Upper lobe of left lung (tissue), 6 donors: ENCODE measurements at regions not wholly inside any gene's neighbourhood (a gene's known extent, or its start where the extent isn't known, plus 50 kb on each side); places are given as distances from the start of the nearest gene placed in this dataset.
"Not testable (repeated sequence)": the region's sequence is repeated elsewhere in the genome, so short reads cannot be mapped to it uniquely, and the experiment has no call there.

Source experiments
- ATAC-seq, 2 donors: fragments of 200-7000 bp; cut with Tn5 transposase; one replicate each; pipeline ENCODE4 v1.9.1; 2022; ENCODE audit warnings: mild to moderate bottlenecking in 2 of 2, moderate library complexity in 2 of 2; ENCODE audit not compliant: low FRiP score in 2 of 2
- DNase-seq, 2 donors: peaks; one replicate each; pipeline ENCODE4 v3.0.0-alpha.2; 2019 to 2020
- H3K27ac ChIP-seq, 4 donors: fragments of 200-600 bp; sonication (generic); one replicate each; pipeline ENCODE4 v1.5.1; 2016 to 2019
- H3K27me3 ChIP-seq, 4 donors: fragments of 200-600 bp; sonication (generic); one replicate each; pipeline ENCODE4 v1.5.1; 2017 to 2019
- H3K36me3 ChIP-seq, 4 donors: fragments of 200-600 bp; sonication (generic); one replicate each; pipeline ENCODE4 v1.5.1; 2016 to 2019
- H3K4me1 ChIP-seq, 4 donors: fragments of 200-600 bp; sonication (generic); one replicate each; pipeline ENCODE4 v1.5.1; 2018 to 2019
- H3K4me3 ChIP-seq, 4 donors: fragments of 200-600 bp; sonication (generic); one replicate each; pipeline ENCODE4 v1.5.1; 2017 to 2019; ENCODE audit warnings: mild to moderate bottlenecking in 2 of 4, moderate library complexity in 1 of 4
- H3K9me3 ChIP-seq, 4 donors: fragments of 200-600 bp; sonication (generic); one replicate each; pipeline ENCODE4 v1.5.1; 2018 to 2019
- CTCF ChIP-seq, 6 experiments: fragments of 450-650 bp in 4 of 6; fragments of 200-600 bp in 2 of 6; sonication (generic) in 2 of 6; IDR thresholded peaks; one replicate each; pipeline ENCODE4 v1.5.1; 2016 to 2019; ENCODE audit warnings: antibody characterized with exemption in 6 of 6
- EP300 ChIP-seq, 4 donors: sonication (generic); formaldehyde crosslinking; IDR thresholded peaks; one replicate each; pipeline ENCODE4 v1.5.1; 2017; ENCODE audit warnings: antibody characterized with exemption in 4 of 4, control low read depth in 2 of 4
- POLR2A ChIP-seq, 4 donors: fragments of 450-650 bp; IDR thresholded peaks; one replicate each; pipeline ENCODE4 v1.5.1; 2016 to 2017; ENCODE audit warnings: antibody characterized with exemption in 4 of 4, mild to moderate bottlenecking in 2 of 4
- POLR2AphosphoS5 ChIP-seq, 2 donors: sonication (generic); formaldehyde crosslinking; IDR thresholded peaks; one replicate each; pipeline ENCODE4 v1.5.1; 2017; ENCODE audit warnings: antibody characterized with exemption in 2 of 2
- WGBS, 2 donors: methylation state at CpG; one replicate each; pipeline ENCODE4 v1.1.5; 2017 to 2018; 5-methylcytosine and 5-hydroxymethylcytosine counted together
- donor health status: DM: no; HTN: no; CAD: no; lungs with moderate emphysema.
- donor health status: DM: no; HTN: yes; CAD: no; lungs with severe emphysema.

GRCh38 chr2:7437141-7437540 is 519.9 kb downstream of the RNF144A start:
- Histone ChIP-seq H3K27me3 (no peaks in the 10 kb centered on the region), H3K4me3 (no peak overlapping the region), H3K36me3 (no peaks in the 10 kb centered on the region), H3K4me1 (no peaks in the 10 kb centered on the region), H3K27ac (no peak overlapping the region), H3K9me3 (no peaks in the 10 kb centered on the region)
- no peak for TF ChIP-seq POLR2AphosphoS5 (IDR thresholded peaks at IDR 0.05)
- TF ChIP-seq EP300 (IDR thresholded peaks at IDR 0.05) = no peak
- TF ChIP-seq POLR2A (IDR thresholded peaks at IDR 0.05) = no peak
- no peak for TF ChIP-seq CTCF (IDR thresholded peaks at IDR 0.05)
- ATAC-seq (no peak), DNase-seq (no peak)

GRCh38 chr2:7437716-7438632 is 520.8 kb downstream of the RNF144A start:
- TF ChIP-seq EP300 (IDR thresholded peaks at IDR 0.05) (no peak), POLR2A (IDR thresholded peaks at IDR 0.05) (no peak), POLR2AphosphoS5 (IDR thresholded peaks at IDR 0.05) (no peak), CTCF (IDR thresholded peaks at IDR 0.05) (no peak)

DNA sequence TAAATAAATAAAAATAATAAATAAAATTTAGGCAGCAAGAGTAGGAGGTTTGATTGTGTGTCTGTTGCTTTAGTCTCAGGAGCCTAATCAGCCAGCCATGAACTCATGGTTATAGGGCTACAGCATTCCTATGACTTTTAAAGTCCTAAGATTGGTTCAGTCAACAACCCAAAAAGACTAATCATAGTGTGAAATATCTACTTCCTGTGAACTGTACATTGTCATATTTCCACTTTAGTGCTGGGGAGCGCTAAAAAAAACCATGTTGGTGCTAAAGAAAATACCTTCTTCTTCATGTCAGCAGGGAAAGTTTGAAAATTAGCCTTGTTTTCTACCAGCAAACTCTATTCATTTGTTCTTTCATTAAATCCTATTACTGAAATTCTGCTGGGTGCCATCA is 521.6 kb downstream of the RNF144A start:
- ATAC-seq = no peak
- H3K27ac ChIP-seq = no peak overlapping the region
- no peaks in the 10 kb centered on the region for H3K9me3 ChIP-seq
- no peak overlapping the region for H3K4me3 ChIP-seq
- no peaks in the 10 kb centered on the region for H3K4me1 ChIP-seq
- no peak for TF ChIP-seq POLR2A (IDR thresholded peaks at IDR 0.05)
- TF ChIP-seq CTCF (IDR thresholded peaks at IDR 0.05) = no peak
- TF ChIP-seq POLR2AphosphoS5 (IDR thresholded peaks at IDR 0.05) = no peak
- no peak for TF ChIP-seq EP300 (IDR thresholded peaks at IDR 0.05)
- H3K36me3 ChIP-seq = no peaks in the 10 kb centered on the region
- WGBS, 2 donors = 79 to 89% methylated on average over 1 of the region's 1 CpG
- H3K27me3 ChIP-seq = no peaks in the 10 kb centered on the region
- no peak for DNase-seq

More at GRCh38 chr2:7437716-7438632, 520.8 kb downstream of the RNF144A start:
- no peaks in the 10 kb centered on the region for H3K9me3 ChIP-seq
- no peak for ATAC-seq
- no peaks in the 10 kb centered on the region for H3K27me3 ChIP-seq
- 60 to 64% methylated on average over 9 of the region's 9 CpGs for WGBS, 2 donors
- DNase-seq = no peak
- H3K27ac ChIP-seq = no peak overlapping the region
- H3K4me3 ChIP-seq = no peak overlapping the region
- H3K4me1 ChIP-seq = no peaks in the 10 kb centered on the region
- no peaks in the 10 kb centered on the region for H3K36me3 ChIP-seq

DNA sequence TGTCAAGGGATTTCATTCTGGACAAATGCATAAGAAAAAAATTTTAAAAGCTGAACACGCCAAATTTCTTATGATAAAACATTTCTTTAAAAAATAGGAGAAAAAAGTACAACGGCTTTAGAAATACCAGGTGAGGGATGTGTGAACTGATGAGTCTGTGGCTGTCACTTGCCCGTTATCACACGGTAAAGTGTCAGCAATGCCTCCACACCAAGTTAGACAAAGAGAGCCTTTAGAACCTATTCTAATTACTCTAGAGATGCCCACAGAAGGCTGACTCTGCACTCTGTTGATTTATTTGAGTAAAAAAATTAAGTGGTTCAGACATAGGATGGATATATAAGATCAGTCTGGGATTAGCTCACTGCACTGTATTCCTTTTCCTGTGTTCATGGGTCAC is 523.8 kb downstream of the RNF144A start:
- H3K4me3 ChIP-seq = no peak overlapping the region
- H3K27me3 ChIP-seq = no peaks in the 10 kb centered on the region
- no peaks in the 10 kb centered on the region for H3K36me3 ChIP-seq
- H3K9me3 ChIP-seq = no peaks in the 10 kb centered on the region
- no peaks in the 10 kb centered on the region for H3K4me1 ChIP-seq
- H3K27ac ChIP-seq = no peak overlapping the region
- no peak for TF ChIP-seq POLR2A (IDR thresholded peaks at IDR 0.05)
- no peak for TF ChIP-seq EP300 (IDR thresholded peaks at IDR 0.05)
- TF ChIP-seq POLR2AphosphoS5 (IDR thresholded peaks at IDR 0.05) = no peak
- TF ChIP-seq CTCF (IDR thresholded peaks at IDR 0.05) = no peak
- no peak for DNase-seq
- 71 to 87% methylated on average over 4 of the region's 4 CpGs for WGBS, 2 donors
- no peak for ATAC-seq

DNA sequence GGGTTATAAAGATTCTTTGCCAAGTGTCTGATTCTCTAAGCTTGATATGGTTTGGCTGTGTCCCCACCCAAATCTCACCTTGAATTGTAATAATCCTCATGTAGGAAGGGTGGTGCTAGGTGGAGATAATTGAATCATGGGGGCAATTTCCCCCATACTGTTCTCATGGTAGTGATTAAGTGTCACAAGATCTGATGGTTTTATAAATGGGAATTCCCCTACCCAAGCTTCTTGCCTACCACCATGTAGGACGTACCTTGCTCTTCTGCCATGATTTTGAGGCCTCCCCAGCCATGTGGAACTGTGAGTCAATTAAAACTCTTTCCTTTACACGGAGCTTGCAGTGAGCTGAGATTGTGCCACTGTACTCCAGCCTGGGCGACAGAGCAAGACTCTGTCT is 524.6 kb downstream of the RNF144A start:
- WGBS, 2 donors = 72 to 83% methylated on average over 3 of the region's 3 CpGs

More for the DNA sequence above, 524.6 kb downstream of the RNF144A start:
- not testable (repeated sequence) for ATAC-seq, H3K36me3 ChIP-seq, H3K27me3 ChIP-seq, DNase-seq, H3K4me3 ChIP-seq, H3K27ac ChIP-seq, H3K9me3 ChIP-seq, H3K4me1 ChIP-seq
